Fibroblast of lung (primary cell): ENCODE measurements at regions not wholly inside any gene's neighbourhood (a gene's known extent, or its start where the extent isn't known, plus 50 kb on each side); places are given as distances from the start of the nearest gene placed in this dataset.
A peak's percentile ranks its signal among the peaks of the same experiment; 100 is the strongest.

Source experiments
- DNase-seq, 2 donors: peaks; one replicate each; pipeline versions ENCODE4 v3.0.0 to v3.0.0-alpha.2; 2010; ENCODE audit warnings: low read depth in 2 of 2
- H2AFZ ChIP-seq: 2 replicates; pipeline ENCODE4 v1.5.1; 2012; ENCODE audit warnings: low read length, control low read depth, inconsistent platforms
- H3K27ac ChIP-seq: 2 replicates; pipeline ENCODE4 v1.5.1; 2011; ENCODE audit warnings: low read length, control low read depth; ENCODE audit not compliant: insufficient read depth
- H3K27me3 ChIP-seq: 2 replicates; pipeline ENCODE4 v1.5.1; 2011; ENCODE audit warnings: mild to moderate bottlenecking, low read length; ENCODE audit not compliant: control insufficient read depth, insufficient read depth
- H3K36me3 ChIP-seq: 2 replicates; pipeline ENCODE4 v1.5.1; 2011; ENCODE audit warnings: low read length; ENCODE audit not compliant: control insufficient read depth, insufficient read depth
- H3K4me1 ChIP-seq: 2 replicates; pipeline ENCODE4 v1.5.1; 2011; ENCODE audit warnings: low read length; ENCODE audit not compliant: control insufficient read depth, insufficient read depth; ENCODE audit errors: extremely low read depth
- H3K4me2 ChIP-seq: 2 replicates; pipeline ENCODE4 v1.5.1; 2011; ENCODE audit warnings: low read length, control low read depth; ENCODE audit not compliant: insufficient read depth; ENCODE audit errors: extremely low read depth
- H3K4me3 ChIP-seq, 4 experiments: fragments of 200-600 bp in 1 of 4; sonication (generic) in 1 of 4; replicated peaks in 1 of 4; 2 replicates each; pipeline ENCODE4 v1.5.1; 2011 to 2016; ENCODE audit warnings: low read length in 4 of 4, low read depth in 3 of 4, mild to moderate bottlenecking in 3 of 4, control low read depth in 2 of 4, inconsistent platforms in 1 of 4, mixed read lengths in 1 of 4; ENCODE audit not compliant: insufficient read depth in 1 of 4; ENCODE audit errors: control extremely low read depth in 1 of 4
- H3K79me2 ChIP-seq: 2 replicates; pipeline ENCODE4 v1.5.1; 2012; ENCODE audit warnings: mild to moderate bottlenecking, low read length, inconsistent platforms; ENCODE audit not compliant: control insufficient read depth, insufficient read depth
- H3K9ac ChIP-seq: 2 replicates; pipeline ENCODE4 v1.5.1; 2011; ENCODE audit warnings: mild to moderate bottlenecking, low read length, control low read depth; ENCODE audit not compliant: insufficient read depth
- H3K9me3 ChIP-seq: 2 replicates; pipeline ENCODE4 v1.5.1; 2012; ENCODE audit warnings: low read depth, low read length; ENCODE audit not compliant: control insufficient read depth, insufficient read depth
- H4K20me1 ChIP-seq: 2 replicates; pipeline ENCODE4 v1.5.1; 2011; ENCODE audit warnings: low read length; ENCODE audit not compliant: control insufficient read depth, insufficient read depth; ENCODE audit errors: extremely low read depth
- EZH2 ChIP-seq: IDR thresholded peaks from 2 replicates; pipeline ENCODE4 v1.5.1; 2012; ENCODE audit warnings: low read length, control low read depth, mild to moderate bottlenecking; ENCODE audit errors: missing control alignments
- TF ChIP-seq, protein P1 (sequence below), 2 donors: IDR thresholded peaks in 1 of 2; conservative IDR thresholded peaks in 1 of 2; 1 replicate in 1 of 2; 2 replicates in 1 of 2; pipeline ENCODE4 v1.5.1; 2011 to 2012; ENCODE audit warnings: low read length in 2 of 2, control low read depth in 1 of 2, inconsistent platforms in 1 of 2, low read depth in 1 of 2, mild to moderate bottlenecking in 1 of 2

DNA sequence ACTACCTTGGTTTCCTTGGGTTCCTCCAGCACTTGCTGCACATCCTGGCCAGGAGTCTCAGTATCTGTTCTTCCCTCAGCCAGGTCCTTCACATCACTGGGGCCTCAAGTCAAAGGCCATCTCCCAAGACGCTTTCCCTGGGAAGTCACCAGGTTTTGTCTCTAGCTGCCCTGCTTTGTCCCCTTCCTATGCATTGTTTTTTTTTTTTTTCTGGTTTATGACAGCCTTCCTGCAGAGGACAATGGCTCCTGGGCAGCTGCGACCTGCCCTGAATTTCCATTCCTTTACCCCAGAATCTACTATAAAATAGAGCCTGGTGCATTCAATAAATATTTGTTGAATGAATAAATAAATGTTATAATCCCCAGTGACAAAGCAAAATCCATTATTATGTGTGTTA lies 687.3 kb downstream of the QKI start:
- Histone ChIP-seq H3K9ac (no peak overlapping the region), H3K4me2 (no peak overlapping the region), H3K79me2 (no peaks in the 10 kb centered on the region), H2AFZ (no peak overlapping the region), H3K36me3 (no peaks in the 10 kb centered on the region), H3K9me3 (no peaks in the 10 kb centered on the region), H3K27ac (no peak overlapping the region), H3K4me1 (no peaks in the 10 kb centered on the region), H3K4me3 (no peak overlapping the region), H3K27me3 (no peaks in the 10 kb centered on the region), H4K20me1 (no peaks in the 10 kb centered on the region)
- DNase-seq, result no peak
- TF ChIP-seq, protein P1, sequence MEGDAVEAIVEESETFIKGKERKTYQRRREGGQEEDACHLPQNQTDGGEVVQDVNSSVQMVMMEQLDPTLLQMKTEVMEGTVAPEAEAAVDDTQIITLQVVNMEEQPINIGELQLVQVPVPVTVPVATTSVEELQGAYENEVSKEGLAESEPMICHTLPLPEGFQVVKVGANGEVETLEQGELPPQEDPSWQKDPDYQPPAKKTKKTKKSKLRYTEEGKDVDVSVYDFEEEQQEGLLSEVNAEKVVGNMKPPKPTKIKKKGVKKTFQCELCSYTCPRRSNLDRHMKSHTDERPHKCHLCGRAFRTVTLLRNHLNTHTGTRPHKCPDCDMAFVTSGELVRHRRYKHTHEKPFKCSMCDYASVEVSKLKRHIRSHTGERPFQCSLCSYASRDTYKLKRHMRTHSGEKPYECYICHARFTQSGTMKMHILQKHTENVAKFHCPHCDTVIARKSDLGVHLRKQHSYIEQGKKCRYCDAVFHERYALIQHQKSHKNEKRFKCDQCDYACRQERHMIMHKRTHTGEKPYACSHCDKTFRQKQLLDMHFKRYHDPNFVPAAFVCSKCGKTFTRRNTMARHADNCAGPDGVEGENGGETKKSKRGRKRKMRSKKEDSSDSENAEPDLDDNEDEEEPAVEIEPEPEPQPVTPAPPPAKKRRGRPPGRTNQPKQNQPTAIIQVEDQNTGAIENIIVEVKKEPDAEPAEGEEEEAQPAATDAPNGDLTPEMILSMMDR (conservative IDR thresholded peaks at IDR 0.05 in 1 of 2, IDR thresholded peaks at IDR 0.05 in 1 of 2; ENCODE audit: low read depth in 1 of 2, low read length in 2 of 2), result no peak
- no peak for TF ChIP-seq EZH2

DNA sequence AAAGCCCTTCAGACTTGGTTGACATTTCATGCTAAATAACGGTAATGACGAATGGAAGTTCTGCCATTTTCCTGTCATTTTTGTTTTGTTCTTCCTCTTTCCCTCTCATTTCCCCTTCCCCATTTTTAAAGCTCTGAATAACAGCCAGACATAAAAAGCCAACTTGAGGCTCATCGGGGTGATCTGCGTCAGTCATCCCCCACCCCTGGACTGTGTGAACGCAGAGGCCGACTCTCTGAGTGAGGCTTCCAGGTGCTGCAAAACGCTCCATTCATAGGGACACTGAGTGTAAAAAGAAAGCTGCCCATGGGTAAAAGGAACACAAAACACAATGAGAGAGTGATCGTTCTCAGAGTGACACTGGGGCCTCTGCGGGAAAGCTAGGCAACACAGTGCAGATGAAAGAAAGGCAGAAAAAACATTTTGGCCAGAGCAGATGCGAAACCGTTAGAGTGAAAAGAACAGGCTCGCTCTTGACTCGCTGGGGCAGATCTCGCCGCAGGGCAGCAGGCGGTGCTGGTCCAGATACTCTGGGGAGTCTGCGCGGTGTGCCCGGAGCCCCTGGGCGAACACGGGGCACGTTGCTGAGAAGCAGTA lies 684.8 kb downstream of the QKI start:
- H3K79me2 ChIP-seq, result no peaks in the 10 kb centered on the region
- no peak overlapping the region for H3K4me3 ChIP-seq
- H3K9ac ChIP-seq, result no peak overlapping the region
- H3K27me3 ChIP-seq, result no peaks in the 10 kb centered on the region
- H3K9me3 ChIP-seq, result no peaks in the 10 kb centered on the region
- no peaks in the 10 kb centered on the region for H3K36me3 ChIP-seq
- TF ChIP-seq EZH2, result no peak
- TF ChIP-seq, protein P1 (conservative IDR thresholded peaks at IDR 0.05 in 1 of 2, IDR thresholded peaks at IDR 0.05 in 1 of 2; ENCODE audit: low read depth in 1 of 2, low read length in 2 of 2), result no peak
- H3K27ac ChIP-seq, result no peak overlapping the region
- no peak overlapping the region for H3K4me2 ChIP-seq
- H4K20me1 ChIP-seq, result no peaks in the 10 kb centered on the region
- no peak overlapping the region for H2AFZ ChIP-seq
- DNase-seq, result peak in 1 of 2 donors; percentile 31
- H3K4me1 ChIP-seq, result no peaks in the 10 kb centered on the region

DNA sequence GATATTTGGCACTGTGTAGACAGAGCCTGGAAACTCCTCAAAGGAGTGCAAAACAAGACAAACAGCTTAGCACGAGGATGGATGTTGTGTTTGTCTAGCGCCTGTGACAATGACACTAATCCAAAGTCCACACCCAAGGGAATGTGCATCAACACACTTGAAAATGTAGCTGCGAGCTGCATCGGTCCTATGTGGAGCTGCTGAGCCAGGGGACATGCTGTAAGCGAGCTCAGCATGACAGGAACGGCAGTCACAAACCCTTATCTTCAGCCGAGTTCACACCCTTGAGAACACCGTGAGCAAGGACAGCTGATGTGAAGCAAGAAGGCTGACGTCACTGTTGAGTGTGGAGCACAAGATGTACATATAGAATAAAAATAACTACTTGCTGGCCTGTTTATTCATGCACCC lies 684.3 kb downstream of the QKI start:
- no peaks in the 10 kb centered on the region for H3K9me3 ChIP-seq
- no peak overlapping the region for H3K4me2 ChIP-seq
- H2AFZ ChIP-seq, result no peak overlapping the region
- no peak overlapping the region for H3K9ac ChIP-seq
- no peak overlapping the region for H3K4me3 ChIP-seq
- H4K20me1 ChIP-seq, result no peaks in the 10 kb centered on the region
- H3K4me1 ChIP-seq, result no peaks in the 10 kb centered on the region
- no peaks in the 10 kb centered on the region for H3K36me3 ChIP-seq
- no peaks in the 10 kb centered on the region for H3K27me3 ChIP-seq
- peak; percentile 52 to 56 for DNase-seq
- no peak overlapping the region for H3K27ac ChIP-seq
- no peaks in the 10 kb centered on the region for H3K79me2 ChIP-seq
- TF ChIP-seq EZH2, result no peak
- TF ChIP-seq, protein P1 (conservative IDR thresholded peaks at IDR 0.05 in 1 of 2, IDR thresholded peaks at IDR 0.05 in 1 of 2; ENCODE audit: low read depth in 1 of 2, low read length in 2 of 2), result no peak
